ENCODE measurements at regions not wholly inside any gene's neighbourhood (a gene's known extent, or its start where the extent isn't known, plus 50 kb on each side); places are given as distances from the start of the nearest gene placed in this dataset.

GRCh38 chr5:93998951-93999455 lies 257.6 kb upstream of the POU5F2 start:
- CTCF ChIA-PET = no interaction called here

GRCh38 chr5:93997562-93997961 lies 256.2 kb upstream of the POU5F2 start:
- H3K36me3 ChIP-seq (ENCODE audit: control insufficient read depth, insufficient read depth, low read length) = no peaks in the 10 kb centered on the region
- DNase-seq (ENCODE audit: low read depth, low spot score) (no peak), ATAC-seq (no peak)
- TF ChIP-seq CTCF (IDR thresholded peaks at IDR 0.05) = no peak
- TF ChIP-seq POLR2AphosphoS5 (IDR thresholded peaks at IDR 0.05; ENCODE audit: low read depth, low read length) = no peak
- no peak for TF ChIP-seq SIN3A (IDR thresholded peaks at IDR 0.05; ENCODE audit: borderline replicate concordance, insufficient read depth, low read depth, low read length)
- H3K27me3 ChIP-seq (ENCODE audit: control insufficient read depth, insufficient read depth, low read length) = no peaks in the 10 kb centered on the region
- peaks cover 3% of the 10 kb centered on the region; the same call in 1 of the 2 replicates for H3K9me3 ChIP-seq (ENCODE audit: control insufficient read depth, insufficient read depth, low read depth, low read length)
- H3K4me3 ChIP-seq (ENCODE audit: low read depth in 2 of 2, low read length in 2 of 2) = no peak overlapping the region
- in situ Hi-C loops (cut with HindIII; ENCODE audit: low pct_unique_long_range_greater_than_20kb, low sequenced_read_pairs) (no loop called here), intact Hi-C loops (cut with micrococcal nuclease; ENCODE audit: unreplicated experiment) (no loop called here)
- H3K4me1 ChIP-seq (ENCODE audit: control insufficient read depth, insufficient read depth, low read length) = no peaks in the 10 kb centered on the region
- BruUV-seq (replicated peaks) = no TSS peak
- ChIA-PET CTCF (no interaction called here), POLR2A (no interaction called here)
- no peak overlapping the region for H3K27ac ChIP-seq (ENCODE audit: low read length)

More at GRCh38 chr5:93998951-93999455, 257.6 kb upstream of the POU5F2 start:
- Histone ChIP-seq H3K27me3 (ENCODE audit: control insufficient read depth, insufficient read depth, low read length) (no peaks in the 10 kb centered on the region), H3K27ac (ENCODE audit: low read length) (no peak overlapping the region), H3K4me3 (ENCODE audit: low read depth in 2 of 2, low read length in 2 of 2) (no peak overlapping the region), H3K9me3 (ENCODE audit: control insufficient read depth, insufficient read depth, low read depth, low read length) (peaks cover 3% of the 10 kb centered on the region; the same call in 1 of the 2 replicates), H3K4me1 (ENCODE audit: control insufficient read depth, insufficient read depth, low read length) (no peaks in the 10 kb centered on the region), H3K36me3 (ENCODE audit: control insufficient read depth, insufficient read depth, low read length) (no peaks in the 10 kb centered on the region)
- ATAC-seq (no peak), DNase-seq (ENCODE audit: low read depth, low spot score) (no peak)
- no TSS peak for BruUV-seq (replicated peaks)
- TF ChIP-seq POLR2AphosphoS5 (IDR thresholded peaks at IDR 0.05; ENCODE audit: low read depth, low read length) = no peak
- no peak for TF ChIP-seq CTCF (IDR thresholded peaks at IDR 0.05)
- POLR2A ChIA-PET = no interaction called here
- intact Hi-C loops (cut with micrococcal nuclease; ENCODE audit: unreplicated experiment) = no loop called here
- in situ Hi-C loops (cut with HindIII; ENCODE audit: low pct_unique_long_range_greater_than_20kb, low sequenced_read_pairs) = no loop called here

- DNase-seq (ENCODE audit: low read depth, low spot score) (no peak), ATAC-seq (no peak)
- H3K27me3 ChIP-seq (ENCODE audit: control insufficient read depth, insufficient read depth, low read length) = no peaks in the 10 kb centered on the region
- ChIA-PET CTCF (no interaction called here), POLR2A (no interaction called here)
- no peaks in the 10 kb centered on the region for H3K9me3 ChIP-seq (ENCODE audit: control insufficient read depth, insufficient read depth, low read depth, low read length)
- no peaks in the 10 kb centered on the region for H3K4me1 ChIP-seq (ENCODE audit: control insufficient read depth, insufficient read depth, low read length)
- no TSS peak for BruUV-seq (replicated peaks)
- in situ Hi-C loops (cut with HindIII; ENCODE audit: low pct_unique_long_range_greater_than_20kb, low sequenced_read_pairs) (no loop called here), intact Hi-C loops (cut with micrococcal nuclease; ENCODE audit: unreplicated experiment) (no loop called here)
- H3K36me3 ChIP-seq (ENCODE audit: control insufficient read depth, insufficient read depth, low read length) = no peaks in the 10 kb centered on the region; the same call in 1 of the 2 replicates
- no peak overlapping the region for H3K27ac ChIP-seq (ENCODE audit: low read length)
- TF ChIP-seq POLR2AphosphoS5 (IDR thresholded peaks at IDR 0.05; ENCODE audit: low read depth, low read length) (no peak), SIN3A (IDR thresholded peaks at IDR 0.05; ENCODE audit: borderline replicate concordance, insufficient read depth, low read depth, low read length) (no peak), TCF7L2 (IDR thresholded peaks at IDR 0.05; ENCODE audit: low read depth, low read length) (no peak), CTCF (IDR thresholded peaks at IDR 0.05) (no peak)
- H3K4me3 ChIP-seq (ENCODE audit: low read depth in 2 of 2, low read length in 2 of 2) = no peak overlapping the region
These were observed 253.8 kb upstream of the POU5F2 start for GRCh38 chr5:93995126-93995621.

Measured in Panc1 (cell line).